Tongue (tissue), 1 donor: ENCODE measurements at regions not wholly inside any gene's neighbourhood (a gene's known extent, or its start where the extent isn't known, plus 50 kb on each side); places are given as distances from the start of the nearest gene placed in this dataset.
A peak's percentile ranks its signal among the peaks of the same experiment; 100 is the strongest.

Experiments used
- DNase-seq: peaks from one replicate; pipeline ENCODE4 v3.0.0-alpha.2; 2015

DNA sequence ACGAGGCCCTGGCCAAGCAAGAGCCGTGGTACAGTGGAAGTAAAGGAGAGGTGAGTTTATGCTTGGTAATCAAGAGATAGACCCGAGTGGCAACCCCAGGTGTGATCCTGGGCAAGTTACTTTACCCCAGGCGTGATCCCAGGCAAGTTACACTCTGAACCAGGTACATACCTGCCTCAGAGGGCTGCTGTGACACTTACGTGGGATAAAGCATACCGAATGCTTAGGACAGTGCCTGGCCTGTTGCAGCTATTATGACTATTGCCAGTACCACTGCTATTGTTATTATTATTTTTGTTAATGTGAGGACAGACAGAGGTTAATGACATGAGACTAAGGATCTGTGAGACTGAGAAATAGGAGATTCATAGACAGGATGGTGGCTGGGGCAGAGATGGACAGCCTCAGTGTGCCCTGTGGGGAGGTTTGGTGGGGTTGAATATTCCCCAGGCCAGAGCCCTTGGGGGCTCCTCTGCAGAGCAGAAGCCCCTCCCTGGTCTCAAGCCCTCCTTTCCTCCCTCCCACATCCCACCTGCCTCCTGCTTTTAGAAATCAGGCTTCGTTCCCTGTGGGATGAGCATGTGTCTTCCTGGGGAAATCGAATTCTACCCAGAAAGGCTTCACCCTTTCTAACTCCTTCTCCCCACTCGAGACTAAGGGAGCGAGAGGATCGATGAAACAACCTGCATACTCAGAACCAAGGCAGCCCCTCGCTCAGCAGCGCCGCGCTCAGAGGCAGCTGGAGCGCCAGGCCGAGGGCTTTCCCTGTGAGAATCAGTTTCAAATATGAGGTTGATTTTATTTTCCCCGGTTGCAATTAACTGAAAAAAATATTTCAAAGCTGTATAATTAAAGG, 62.0 kb upstream of the SIX3 start:
- DNase-seq: no peak

GRCh38 chr2:44880125-44880483, 61.4 kb upstream of the SIX3 start:
- no peak for DNase-seq

- no peak for DNase-seq
Measured at GRCh38 chr2:44881856-44882255, 59.6 kb upstream of the SIX3 start.

DNA sequence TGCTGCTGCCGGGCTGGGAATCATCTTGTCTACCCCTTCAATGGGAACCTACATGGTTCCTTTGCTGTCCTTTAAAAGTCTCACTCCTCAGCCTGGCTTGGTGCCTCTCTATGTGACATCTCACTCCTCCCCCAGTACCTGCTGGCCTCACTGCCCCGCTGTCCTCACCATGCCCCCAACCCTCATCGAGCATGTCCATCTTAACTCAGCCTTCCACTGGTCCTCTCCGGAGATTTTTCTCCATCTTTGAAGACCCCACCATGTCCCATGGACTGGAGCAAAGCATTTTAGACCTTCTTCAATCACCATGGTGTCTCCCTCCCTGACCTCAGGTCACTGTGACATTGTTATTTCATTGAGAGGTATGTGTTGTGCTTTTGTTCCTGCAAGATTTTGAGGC, 58.1 kb upstream of the SIX3 start:
- DNase-seq: no peak

- no peak for DNase-seq
Measured at GRCh38 chr2:44884231-44884630, 57.3 kb upstream of the SIX3 start.

- no peak for DNase-seq
Measured at GRCh38 chr2:44884677-44885076, 56.8 kb upstream of the SIX3 start.

DNA sequence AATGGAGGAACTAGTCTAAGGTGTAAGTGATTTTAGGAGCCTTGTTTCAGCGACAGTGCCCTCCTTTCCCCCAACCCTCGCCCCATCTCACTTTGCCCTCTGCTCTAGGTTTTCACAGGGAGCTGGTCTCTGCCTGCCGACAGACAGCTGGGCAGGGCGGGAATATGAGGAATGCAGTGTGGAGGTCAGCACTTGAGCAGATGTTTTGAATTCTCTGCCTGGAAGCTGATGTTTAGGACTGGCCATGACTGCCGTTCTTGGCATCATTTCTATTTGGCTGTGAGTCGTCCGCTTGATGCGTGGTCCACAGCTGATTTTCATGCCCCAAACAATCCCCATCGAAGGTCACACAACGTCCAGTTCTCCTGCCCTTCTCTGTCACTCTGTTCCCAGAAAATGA, 55.1 kb upstream of the SIX3 start:
- DNase-seq: peak; percentile 51

DNA sequence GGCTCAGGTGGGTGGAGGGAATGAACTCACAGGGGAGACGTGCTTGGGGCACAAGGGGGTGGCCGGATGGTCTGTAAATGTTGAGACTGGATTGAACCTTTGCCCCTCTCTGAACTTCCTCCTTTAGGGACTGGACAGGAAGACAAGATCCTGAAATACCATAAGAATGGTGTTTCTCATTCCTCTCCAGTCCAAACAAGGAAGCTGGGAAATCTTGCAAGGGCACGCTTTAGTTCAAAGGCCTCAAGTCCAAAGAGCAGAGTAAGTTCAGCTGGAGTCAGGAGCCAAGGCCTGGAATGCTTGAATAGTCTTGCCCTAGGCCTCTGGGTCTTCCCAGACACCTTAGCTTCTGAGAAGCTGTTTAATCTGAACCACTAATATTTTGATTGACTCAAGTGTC, 52.4 kb upstream of the SIX3 start:
- DNase-seq: no peak
